ENCODE measurements at regions not wholly inside any gene's neighbourhood (a gene's known extent, or its start where the extent isn't known, plus 50 kb on each side); places are given as distances from the start of the nearest gene placed in this dataset.

DNA sequence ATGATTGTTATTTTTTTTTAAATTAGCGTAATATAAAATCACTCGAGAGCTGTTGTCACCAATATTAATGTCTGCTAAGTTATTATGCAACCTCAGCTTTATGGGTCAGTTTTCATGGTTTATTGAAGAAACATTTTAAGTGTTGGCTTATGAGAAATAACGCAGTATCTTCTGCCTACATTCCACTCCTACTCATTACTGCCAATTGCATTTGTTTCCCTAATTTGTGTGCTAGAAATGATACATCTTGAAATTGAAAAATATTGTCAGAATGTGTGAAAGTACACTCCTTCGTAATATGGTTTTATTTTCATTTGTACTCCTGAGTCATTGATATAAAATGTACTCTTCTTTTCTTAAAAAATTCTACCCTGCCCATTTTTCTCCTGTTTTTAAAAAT, 333.3 kb upstream of the HSF2 start:
- TF ChIP-seq, protein P1, sequence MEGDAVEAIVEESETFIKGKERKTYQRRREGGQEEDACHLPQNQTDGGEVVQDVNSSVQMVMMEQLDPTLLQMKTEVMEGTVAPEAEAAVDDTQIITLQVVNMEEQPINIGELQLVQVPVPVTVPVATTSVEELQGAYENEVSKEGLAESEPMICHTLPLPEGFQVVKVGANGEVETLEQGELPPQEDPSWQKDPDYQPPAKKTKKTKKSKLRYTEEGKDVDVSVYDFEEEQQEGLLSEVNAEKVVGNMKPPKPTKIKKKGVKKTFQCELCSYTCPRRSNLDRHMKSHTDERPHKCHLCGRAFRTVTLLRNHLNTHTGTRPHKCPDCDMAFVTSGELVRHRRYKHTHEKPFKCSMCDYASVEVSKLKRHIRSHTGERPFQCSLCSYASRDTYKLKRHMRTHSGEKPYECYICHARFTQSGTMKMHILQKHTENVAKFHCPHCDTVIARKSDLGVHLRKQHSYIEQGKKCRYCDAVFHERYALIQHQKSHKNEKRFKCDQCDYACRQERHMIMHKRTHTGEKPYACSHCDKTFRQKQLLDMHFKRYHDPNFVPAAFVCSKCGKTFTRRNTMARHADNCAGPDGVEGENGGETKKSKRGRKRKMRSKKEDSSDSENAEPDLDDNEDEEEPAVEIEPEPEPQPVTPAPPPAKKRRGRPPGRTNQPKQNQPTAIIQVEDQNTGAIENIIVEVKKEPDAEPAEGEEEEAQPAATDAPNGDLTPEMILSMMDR (IDR thresholded peaks at IDR 0.05; ENCODE audit: low read depth, low read length) = no peak
- no peak for DNase-seq
- Histone ChIP-seq H3K27me3 (ENCODE audit: insufficient read depth, low read depth, severe bottlenecking) (no peaks in the 10 kb centered on the region), H3K4me3 (ENCODE audit: low read depth, low read length) (no peak overlapping the region), H3K9me3 (ENCODE audit: severe bottlenecking) (no peaks in the 10 kb centered on the region), H3K36me3 (no peaks in the 10 kb centered on the region), H3K27ac (no peak overlapping the region)

DNA sequence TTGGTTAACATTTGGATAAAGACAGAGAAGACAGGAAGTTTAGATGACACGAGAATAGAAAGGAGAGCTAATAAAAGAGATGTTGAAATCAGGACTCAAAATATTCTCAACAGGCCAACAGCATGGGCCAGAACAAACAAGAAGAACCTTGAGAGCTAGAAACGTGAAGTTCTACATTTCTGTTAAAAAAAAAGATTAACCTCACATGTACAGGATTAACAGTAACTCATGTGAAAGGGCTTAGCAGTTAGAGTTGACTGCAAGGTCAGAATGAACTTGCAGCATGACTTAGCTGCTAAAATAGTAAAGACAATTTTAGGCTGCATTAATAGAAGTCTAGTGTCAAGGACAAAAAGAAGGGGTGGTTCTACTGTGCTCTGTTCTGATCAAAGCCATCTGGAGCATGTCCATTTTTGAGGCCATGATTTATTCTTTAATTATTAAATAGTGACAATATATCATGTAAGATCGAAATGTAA, 331.1 kb upstream of the HSF2 start:
- DNase-seq = no peak
- Histone ChIP-seq H3K27ac (peak overlapping the region; percentile 77), H3K4me3 (ENCODE audit: low read depth, low read length) (no peak overlapping the region), H3K9me3 (ENCODE audit: severe bottlenecking) (no peaks in the 10 kb centered on the region), H3K36me3 (no peaks in the 10 kb centered on the region), H3K27me3 (ENCODE audit: insufficient read depth, low read depth, severe bottlenecking) (no peaks in the 10 kb centered on the region)
- TF ChIP-seq, protein P1 (IDR thresholded peaks at IDR 0.05; ENCODE audit: low read depth, low read length) = no peak

DNA sequence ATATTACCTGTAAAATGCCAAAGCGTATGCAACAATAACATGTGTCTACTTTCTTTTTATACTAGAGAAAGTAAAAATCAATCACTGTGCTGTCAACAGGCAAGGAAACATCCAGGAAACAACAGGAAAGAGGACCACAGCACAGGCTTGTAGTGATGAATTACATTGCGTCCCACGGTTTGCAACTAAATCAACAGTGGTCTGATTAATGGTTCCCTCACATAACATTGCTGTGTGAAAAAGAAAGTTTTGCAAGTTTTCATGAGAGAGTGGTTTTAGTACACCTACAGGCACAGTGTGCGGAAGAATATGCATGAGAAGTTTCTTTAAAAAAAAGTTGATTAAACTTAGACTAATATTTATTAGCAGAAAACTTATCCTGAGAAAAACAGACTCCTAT, 329.5 kb upstream of the HSF2 start:
- DNase-seq = no peak
- Histone ChIP-seq H3K27me3 (ENCODE audit: insufficient read depth, low read depth, severe bottlenecking) (no peaks in the 10 kb centered on the region), H3K9me3 (ENCODE audit: severe bottlenecking) (no peaks in the 10 kb centered on the region), H3K4me3 (ENCODE audit: low read depth, low read length) (no peak overlapping the region), H3K27ac (no peak overlapping the region), H3K36me3 (no peaks in the 10 kb centered on the region)
- TF ChIP-seq, protein P1 (IDR thresholded peaks at IDR 0.05; ENCODE audit: low read depth, low read length) = no peak

DNA sequence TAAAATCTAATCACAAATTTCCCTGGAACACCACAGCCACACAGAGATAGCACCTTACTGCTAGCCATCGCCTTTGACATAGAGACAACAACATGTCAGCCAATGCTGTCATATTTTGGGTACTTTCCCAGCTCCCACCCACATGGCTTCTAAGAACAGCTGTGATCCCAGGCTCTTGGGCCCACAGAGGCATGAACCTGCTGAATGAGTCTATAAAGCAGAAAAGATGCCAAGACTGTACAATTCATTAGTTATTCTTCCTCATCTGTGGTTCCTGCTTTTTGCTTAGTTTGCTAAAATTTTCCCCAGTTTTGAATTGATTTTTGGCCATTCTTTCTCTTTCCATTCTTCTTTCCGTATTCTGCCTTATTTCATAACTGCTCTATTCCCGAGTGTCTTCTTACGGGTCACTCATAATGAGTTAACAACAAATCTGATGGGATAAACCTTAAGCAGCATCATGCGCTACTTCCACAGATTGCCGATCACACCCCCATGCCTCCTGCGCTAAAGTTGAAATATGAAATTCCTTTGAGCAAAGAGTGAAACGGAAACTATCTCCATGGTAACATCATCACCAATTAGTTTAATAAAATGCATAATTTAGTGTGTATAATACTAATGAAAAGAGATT, 327.3 kb upstream of the HSF2 start:
- Histone ChIP-seq H3K36me3 (no peaks in the 10 kb centered on the region), H3K27me3 (ENCODE audit: insufficient read depth, low read depth, severe bottlenecking) (no peaks in the 10 kb centered on the region), H3K9me3 (ENCODE audit: severe bottlenecking) (no peaks in the 10 kb centered on the region), H3K27ac (no peak overlapping the region), H3K4me3 (ENCODE audit: low read depth, low read length) (no peak overlapping the region)
- no peak for DNase-seq
- TF ChIP-seq, protein P1 (IDR thresholded peaks at IDR 0.05; ENCODE audit: low read depth, low read length) = no peak

DNA sequence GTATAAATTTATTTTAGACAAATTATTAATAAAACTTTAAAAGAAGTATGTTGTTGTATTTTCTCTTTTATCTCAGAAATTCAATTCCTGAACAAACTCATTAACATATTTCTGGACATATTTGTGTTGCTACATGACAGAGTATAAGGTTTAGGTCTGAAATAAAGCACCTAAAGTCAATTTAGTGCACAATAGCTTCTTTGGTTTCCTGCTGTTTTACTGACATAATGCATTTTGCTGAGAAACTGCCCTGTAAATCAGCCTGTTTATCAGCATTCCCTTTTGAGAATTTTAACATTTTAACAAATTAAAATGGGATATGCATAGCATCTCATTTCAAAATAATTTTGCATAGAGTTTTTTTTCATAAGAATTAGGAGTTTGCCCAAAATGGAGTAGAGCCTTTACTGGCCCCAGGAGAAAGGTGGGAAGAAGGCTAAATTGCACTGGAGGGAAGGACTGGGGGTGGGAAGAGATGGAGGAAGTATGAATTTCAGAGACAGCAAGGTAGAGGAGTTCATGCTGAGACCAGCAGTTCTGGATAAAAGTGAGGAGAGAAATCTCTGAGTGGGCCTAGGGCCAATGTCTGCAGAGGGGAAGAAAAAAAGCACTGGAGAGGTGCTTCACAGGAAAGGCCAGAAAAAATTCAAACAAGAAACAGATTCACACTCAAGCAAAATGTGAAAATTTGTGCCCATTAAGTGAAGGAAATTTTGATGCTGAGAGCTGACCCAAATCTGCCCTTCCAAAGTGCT, 324.2 kb upstream of the HSF2 start:
- DNase-seq = no peak

More for the DNA sequence above, 324.2 kb upstream of the HSF2 start:
- no peaks in the 10 kb centered on the region for H3K9me3 ChIP-seq (ENCODE audit: severe bottlenecking)
- no peak overlapping the region for H3K27ac ChIP-seq
- no peak overlapping the region for H3K4me3 ChIP-seq (ENCODE audit: low read depth, low read length)
- TF ChIP-seq, protein P1 (IDR thresholded peaks at IDR 0.05; ENCODE audit: low read depth, low read length) = no peak
- no peaks in the 10 kb centered on the region for H3K27me3 ChIP-seq (ENCODE audit: insufficient read depth, low read depth, severe bottlenecking)
- no peaks in the 10 kb centered on the region for H3K36me3 ChIP-seq

Measured in WERI-Rb-1 (cell line).